ENCODE measurements at regions not wholly inside any gene's neighbourhood (a gene's known extent, or its start where the extent isn't known, plus 50 kb on each side); places are given as distances from the start of the nearest gene placed in this dataset.
A peak's percentile ranks its signal among the peaks of the same experiment; 100 is the strongest.

GRCh38 chr22:26847816-26848215 lies 190.4 kb downstream of the MIAT start:
- no peak for DNase-seq

DNA sequence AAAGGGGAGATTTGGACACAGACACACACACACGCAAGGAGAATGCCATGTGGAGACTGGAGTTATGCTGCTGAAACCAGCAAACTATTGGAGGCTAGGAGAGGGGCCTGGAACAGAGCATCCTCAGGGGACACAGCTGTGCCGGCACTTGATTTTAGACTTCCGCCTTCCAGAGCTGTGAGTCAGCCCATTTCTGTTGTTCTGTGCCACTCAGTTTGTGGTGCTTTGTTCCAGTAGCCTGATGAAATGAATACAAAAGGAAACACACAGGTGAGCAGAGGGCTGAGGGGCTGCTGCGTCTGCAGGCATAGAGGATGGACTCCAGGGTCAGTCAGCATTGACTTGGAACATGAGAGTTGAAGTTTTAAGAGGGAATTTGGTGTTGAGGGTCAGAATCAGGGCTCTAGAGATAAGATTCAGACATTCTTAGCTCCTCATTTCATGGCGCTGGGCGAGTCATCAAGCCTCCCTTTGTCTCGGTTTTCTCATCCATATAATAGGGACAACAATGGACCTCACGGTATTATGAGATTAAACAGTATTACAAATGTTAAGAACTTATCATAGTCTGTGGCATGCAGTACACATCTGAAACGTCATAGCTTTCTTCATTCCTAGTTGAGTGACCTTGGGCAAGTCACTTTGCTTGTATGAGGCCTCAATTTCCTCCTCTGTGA lies 191.0 kb downstream of the MIAT start:
- no peak for DNase-seq

DNA sequence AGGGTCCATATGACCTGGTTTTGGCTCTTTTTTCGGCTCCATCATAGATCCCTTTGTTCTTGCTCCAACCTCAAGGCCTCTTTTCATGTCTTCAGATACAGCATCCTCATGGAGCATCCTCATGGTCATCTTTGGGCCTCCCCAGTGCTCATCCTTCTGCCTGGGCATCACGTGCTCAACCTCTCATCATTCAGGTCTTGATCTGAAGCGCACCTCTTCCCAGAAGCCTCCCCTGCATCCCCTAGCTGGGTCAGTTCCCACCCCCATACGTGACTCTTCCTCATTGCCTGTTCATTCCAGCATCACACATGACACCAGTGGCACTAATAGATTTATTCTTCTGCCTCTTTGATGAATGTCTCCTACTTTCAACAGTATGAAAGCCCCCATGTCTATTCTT lies 192.2 kb downstream of the MIAT start:
- no peak for DNase-seq

- no peak for DNase-seq
Observed at GRCh38 chr22:26851125-26851524, 193.7 kb downstream of the MIAT start.

DNA sequence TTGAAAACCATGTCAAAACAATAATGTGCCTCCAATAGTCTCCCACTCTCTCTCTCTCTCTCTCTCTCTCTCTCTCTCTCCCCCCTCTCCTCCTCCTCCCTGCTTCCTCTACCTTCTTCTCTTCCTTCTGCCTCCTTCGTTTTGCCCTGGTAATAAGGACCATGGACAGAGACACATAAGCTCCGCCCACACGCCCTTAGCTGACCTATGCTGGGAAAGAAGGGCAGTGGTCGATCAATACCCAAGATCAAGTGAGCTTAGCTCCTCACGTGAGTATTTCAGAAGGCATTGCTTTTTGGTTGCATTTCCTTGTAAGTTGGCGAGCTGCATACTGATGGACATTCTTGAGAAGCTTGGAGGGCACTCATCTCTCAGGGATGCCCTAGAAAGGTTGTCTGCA lies 194.8 kb downstream of the MIAT start:
- DNase-seq, result no peak

DNA sequence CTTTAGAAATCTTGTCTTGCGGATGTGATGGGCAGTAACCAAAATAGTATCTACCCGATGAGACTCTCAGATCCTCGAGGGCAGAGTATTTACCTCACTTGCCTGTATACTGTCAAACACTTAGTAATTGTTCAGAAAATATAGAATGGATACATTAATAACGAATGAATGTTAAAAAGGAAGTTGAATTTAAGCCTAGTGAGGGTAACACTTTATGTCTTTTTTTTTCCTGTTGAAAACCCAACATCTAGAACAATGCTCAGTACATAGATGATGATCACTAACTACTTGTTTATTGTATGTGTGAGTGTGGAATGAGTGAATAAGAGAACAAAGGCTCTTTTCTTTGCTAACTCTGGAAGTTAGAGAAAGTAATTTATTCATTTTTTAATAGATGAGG lies 195.7 kb downstream of the MIAT start:
- no peak for DNase-seq

GRCh38 chr22:26853495-26853894 lies 196.1 kb downstream of the MIAT start:
- no peak for DNase-seq

DNA sequence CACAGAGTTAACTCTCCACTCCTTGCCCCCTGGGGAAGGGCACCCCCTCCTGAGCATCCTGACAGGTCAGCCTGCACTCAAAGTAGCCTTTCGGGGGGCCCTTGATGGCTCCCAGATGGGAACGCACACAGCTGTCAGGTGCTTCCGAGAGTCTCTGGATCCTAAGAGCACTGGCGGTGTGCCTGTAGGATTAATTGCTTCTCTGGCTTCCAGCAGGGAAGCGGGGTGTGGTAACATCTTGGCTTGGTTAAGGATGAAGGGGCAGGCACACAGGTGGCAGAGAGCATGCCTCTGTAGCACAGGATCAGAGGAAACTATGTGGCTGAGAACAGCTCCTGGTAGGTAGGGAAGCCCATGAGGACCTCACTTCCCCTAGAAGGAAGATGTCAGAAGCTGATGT lies 199.8 kb downstream of the MIAT start:
- no peak for DNase-seq

GRCh38 chr22:26860301-26860700 lies 202.9 kb downstream of the MIAT start:
- no peak for DNase-seq

- DNase-seq, result no peak
Observed at GRCh38 chr22:26865021-26865420, 207.6 kb downstream of the MIAT start.

GRCh38 chr22:26883393-26883792 lies 226.0 kb downstream of the MIAT start:
- DNase-seq, result no peak

- no peak for DNase-seq
Observed at GRCh38 chr22:26884921-26885320, 227.5 kb downstream of the MIAT start.

DNA sequence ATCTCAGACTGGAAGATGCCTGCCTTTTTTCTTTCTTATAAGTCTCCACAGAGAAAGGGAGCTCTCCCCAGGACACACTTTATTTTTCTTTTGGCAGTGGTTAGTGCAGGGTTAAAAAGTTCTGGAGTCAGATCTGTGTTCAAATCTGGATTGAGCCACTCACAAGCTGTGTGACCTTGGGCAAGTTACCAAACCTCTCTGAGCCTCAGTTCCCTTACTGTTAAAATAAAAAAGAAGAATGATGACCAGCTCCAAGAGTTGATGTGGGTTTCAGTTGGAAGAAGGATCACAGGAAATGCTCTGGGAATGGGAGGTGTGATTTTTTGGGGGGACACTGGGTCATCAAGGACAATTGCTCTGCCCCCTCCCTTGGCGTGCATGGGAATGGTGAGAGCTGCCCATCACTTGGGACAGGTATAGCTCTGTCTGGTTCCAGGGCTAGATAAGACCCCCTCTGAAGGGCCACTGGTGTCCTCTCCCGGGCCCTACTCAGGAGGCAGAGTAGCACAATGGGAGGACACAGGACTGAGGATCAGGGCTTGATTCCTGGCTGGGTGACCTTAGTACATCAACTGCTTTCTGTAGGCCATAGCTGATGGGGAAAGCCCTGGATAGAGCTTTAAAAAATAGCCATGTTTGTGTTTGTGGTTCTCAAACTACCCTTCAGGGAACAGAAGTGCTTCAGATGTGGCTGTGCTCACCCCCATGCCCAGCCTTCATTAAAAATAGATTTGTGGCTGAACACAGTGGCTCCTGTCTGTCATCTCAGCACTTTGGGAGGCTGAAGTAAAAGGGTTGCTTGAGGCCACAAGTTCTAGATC lies 228.3 kb downstream of the MIAT start:
- DNase-seq, result no peak

GRCh38 chr22:26887456-26887855 lies 230.1 kb downstream of the MIAT start:
- no peak for DNase-seq

GRCh38 chr22:26887916-26888315 lies 230.5 kb downstream of the MIAT start:
- DNase-seq, result no peak

- DNase-seq, result no peak
Observed at GRCh38 chr22:26888887-26889286, 231.5 kb downstream of the MIAT start.

GRCh38 chr22:26889802-26890201 lies 232.4 kb downstream of the MIAT start:
- DNase-seq, result no peak

DNA sequence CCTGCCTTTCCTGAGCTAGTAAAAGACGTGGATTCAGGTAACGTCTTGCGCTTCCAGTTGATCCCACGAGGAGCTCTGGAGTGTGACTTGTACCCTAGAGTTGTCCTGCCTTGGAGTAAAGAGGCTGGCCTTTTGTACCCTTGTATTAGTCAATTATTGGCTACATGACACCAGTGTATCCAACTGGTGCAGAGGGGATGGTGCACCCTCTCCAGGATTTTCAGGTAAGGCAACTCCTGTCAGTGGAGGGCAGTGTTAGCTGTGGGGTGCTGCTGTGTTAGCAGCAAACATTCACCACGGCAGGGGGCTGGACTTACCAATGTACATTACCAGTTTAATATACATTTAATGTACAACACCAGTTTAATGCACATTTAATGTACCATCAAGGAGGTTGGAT lies 233.5 kb downstream of the MIAT start:
- DNase-seq, result no peak

DNA sequence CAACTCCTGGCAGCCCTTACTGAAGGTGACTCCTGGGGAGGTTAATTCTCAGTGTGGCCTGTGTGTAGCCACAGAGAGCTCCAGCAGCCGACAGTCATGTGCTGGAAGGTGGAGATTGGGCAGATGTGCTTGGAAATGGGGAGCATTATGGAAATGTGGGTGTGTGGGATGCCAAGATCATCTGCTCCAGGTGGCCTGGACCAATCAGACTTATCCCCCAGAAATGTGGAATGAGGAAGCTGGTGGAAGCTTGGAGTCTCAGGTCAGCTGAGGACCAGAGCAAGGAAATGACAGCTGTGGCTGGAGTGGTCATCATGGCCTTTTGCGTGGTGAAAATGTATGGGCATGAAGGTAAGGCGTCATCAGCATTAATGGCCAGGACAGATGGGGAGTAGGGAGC lies 234.0 kb downstream of the MIAT start:
- DNase-seq, result no peak

DNA sequence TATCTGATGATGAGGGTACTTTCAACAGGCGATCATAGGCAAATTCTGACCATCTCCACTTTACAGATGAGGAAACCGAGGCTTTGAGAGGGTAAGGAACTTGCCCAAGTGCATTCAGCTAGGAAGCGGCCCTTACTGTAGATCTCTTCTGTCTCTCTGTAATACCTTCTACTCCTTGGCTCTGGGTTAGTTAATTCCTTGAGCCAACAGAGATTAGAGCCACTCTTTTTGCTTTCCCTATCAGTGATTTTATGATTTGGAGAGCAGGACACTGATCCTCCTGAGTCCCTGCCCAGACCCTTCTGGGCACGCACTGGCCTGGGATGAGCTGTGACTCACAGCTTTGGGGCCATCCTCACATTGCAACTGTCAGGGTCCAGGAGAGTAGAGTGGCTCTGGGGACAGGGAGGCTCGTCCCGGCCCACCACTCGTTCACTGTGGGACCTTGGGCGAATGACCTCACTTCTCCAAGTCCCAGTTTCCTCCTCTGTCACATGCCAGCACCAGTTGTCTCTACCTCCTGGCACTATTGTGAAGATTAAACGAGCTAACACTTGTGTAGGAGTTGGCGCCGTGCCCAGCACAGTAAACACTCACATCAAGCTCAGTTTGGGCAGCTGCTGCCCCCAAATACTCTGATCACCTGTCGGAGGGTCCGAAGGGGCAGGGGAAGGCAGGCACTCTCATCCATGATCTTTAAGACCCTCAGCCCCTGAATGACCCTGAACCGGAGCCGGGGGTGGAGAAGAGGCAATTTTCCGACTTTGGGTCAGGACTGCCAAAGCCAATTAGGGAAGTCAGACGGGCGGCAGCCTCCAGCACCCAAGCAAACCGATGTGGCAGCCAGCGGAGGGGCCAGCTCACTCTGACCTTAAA lies 235.0 kb downstream of the MIAT start:
- peak; percentile 87 for DNase-seq

GRCh38 chr22:26893173-26894110 lies 236.1 kb downstream of the MIAT start:
- DNase-seq, result peak; percentile 71

DNA sequence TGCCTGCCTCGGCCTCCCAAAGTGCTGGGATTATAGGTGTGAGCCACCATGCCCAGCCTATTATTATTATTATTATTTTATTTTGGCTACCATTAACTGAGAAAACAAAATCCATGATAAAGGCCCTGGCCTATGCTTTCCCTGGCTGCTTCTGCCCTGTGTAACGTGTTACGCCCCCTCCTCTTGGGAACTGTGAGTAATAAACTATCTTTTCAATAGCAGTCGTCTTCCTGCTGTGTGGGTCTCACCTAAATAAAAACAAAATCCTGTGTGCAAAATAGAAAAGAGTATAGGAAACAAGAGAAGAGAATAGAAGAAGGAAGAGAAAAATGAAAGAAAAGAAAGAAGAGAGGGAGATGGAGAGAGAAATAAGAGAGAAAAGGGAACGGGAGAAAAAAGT lies 237.0 kb downstream of the MIAT start:
- no peak for DNase-seq
